Common myeloid progenitor, CD34-positive (primary cell): ENCODE measurements at regions not wholly inside any gene's neighbourhood (a gene's known extent, or its start where the extent isn't known, plus 50 kb on each side); places are given as distances from the start of the nearest gene placed in this dataset.
"Not testable (repeated sequence)": the region's sequence is repeated elsewhere in the genome, so short reads cannot be mapped to it uniquely, and the experiment has no call there.

Experiments used
- CTCF ChIA-PET: fragments of 350-600 bp; sonication (Branson Sonifier 250); formaldehyde crosslinking; loops from one replicate; lab custom pipeline; 2021; ENCODE audit warnings: antibody characterized with exemption; lab: Charles Lee
- POLR2A ChIA-PET: fragments of 350-600 bp; sonication (Branson Sonifier 250); formaldehyde crosslinking; loops from one replicate; lab custom pipeline; 2021; ENCODE audit warnings: antibody characterized with exemption; lab: Charles Lee
- DNase-seq, 3 donors: peaks; one replicate each; pipeline versions ENCODE4 v3.0.0 to v3.0.0-alpha.2; 2013
- H3K27ac ChIP-seq, 2 experiments: 1 replicate in 1 of 2; 2 replicates in 1 of 2; pipeline ENCODE4 v1.7.0; 2013; ENCODE audit warnings: inconsistent platforms in 2 of 2, low read length in 2 of 2, mild to moderate bottlenecking in 2 of 2, low read depth in 1 of 2, moderate library complexity in 1 of 2; ENCODE audit not compliant: severe bottlenecking in 2 of 2, insufficient read depth in 1 of 2, poor library complexity in 1 of 2
- H3K27me3 ChIP-seq, 5 experiments: replicated peaks in 2 of 5; 1 replicate in 3 of 5; 2 replicates in 2 of 5; pipeline versions ENCODE4 v1.6.1 to v1.7.0; 2013; ENCODE audit warnings: low read length in 4 of 5, mild to moderate bottlenecking in 2 of 5, moderate library complexity in 2 of 5, inconsistent platforms in 1 of 5; ENCODE audit not compliant: insufficient read depth in 5 of 5, control insufficient read depth in 4 of 5
- H3K36me3 ChIP-seq, 4 experiments: 1 replicate in 2 of 4; 2 replicates in 2 of 4; pipeline versions ENCODE4 v1.6.1 to v1.7.0; 2013; ENCODE audit warnings: low read length in 3 of 4, control low read depth in 1 of 4, mild to moderate bottlenecking in 1 of 4; ENCODE audit not compliant: control insufficient read depth in 4 of 4, insufficient read depth in 4 of 4
- H3K4me1 ChIP-seq, 4 experiments: 1 replicate in 3 of 4; 2 replicates in 1 of 4; pipeline versions ENCODE4 v1.6.1 to v1.7.1; 2013; ENCODE audit warnings: low read length in 3 of 4, mild to moderate bottlenecking in 3 of 4, control low read depth in 1 of 4, inconsistent platforms in 1 of 4, moderate library complexity in 1 of 4; ENCODE audit not compliant: control insufficient read depth in 4 of 4, insufficient read depth in 4 of 4; ENCODE audit errors: control extremely low read depth in 1 of 4
- H3K4me3 ChIP-seq, 7 experiments: 1 replicate in 4 of 7; 2 replicates in 3 of 7; pipeline versions ENCODE4 v1.5.1 to v1.7.0; 2013; ENCODE audit warnings: mild to moderate bottlenecking in 7 of 7, low read length in 6 of 7, moderate library complexity in 6 of 7, inconsistent platforms in 2 of 7, low read depth in 2 of 7, control low read depth in 1 of 7; ENCODE audit not compliant: insufficient read depth in 4 of 7, control insufficient read depth in 1 of 7; ENCODE audit errors: extremely low read depth in 1 of 7
- H3K9me3 ChIP-seq, 5 experiments: 1 replicate in 4 of 5; 2 replicates in 1 of 5; pipeline versions ENCODE4 v1.6.1 to v1.7.1; 2013; ENCODE audit warnings: low read length in 4 of 5, mild to moderate bottlenecking in 2 of 5, inconsistent platforms in 1 of 5, low read depth in 1 of 5, moderate library complexity in 1 of 5; ENCODE audit not compliant: control insufficient read depth in 4 of 5, insufficient read depth in 2 of 5; ENCODE audit errors: control extremely low read depth in 1 of 5
- WGBS: methylation state at CpG from one replicate; pipeline ENCODE4 v1.1.5; 2013; ENCODE audit not compliant: insufficient coverage; 5-methylcytosine and 5-hydroxymethylcytosine counted together

DNA sequence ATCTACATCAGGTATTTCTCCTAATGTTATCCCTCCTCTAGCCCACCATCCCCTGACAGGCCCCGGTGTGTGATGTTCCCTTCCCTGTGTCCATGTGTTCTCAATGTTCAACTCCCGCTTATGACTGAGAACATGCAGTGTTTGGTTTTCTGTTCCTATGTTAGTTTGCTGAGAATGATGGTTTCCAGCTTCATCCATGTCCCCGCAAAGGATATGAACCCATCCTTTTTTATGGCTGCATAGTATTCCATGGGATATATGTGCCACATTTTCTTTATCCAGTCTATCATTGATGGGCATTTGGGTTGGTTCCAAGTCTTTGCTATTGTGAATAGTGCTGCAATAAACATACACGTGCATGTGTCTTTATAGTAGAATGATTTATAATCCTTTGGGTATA, 68.1 kb upstream of the RGS7 start:
- peaks cover 3 to 16% (median 11%) of the 10 kb centered on the region in 5 experiments for H3K27me3 ChIP-seq
- H3K27ac ChIP-seq, CTCF ChIA-PET, H3K9me3 ChIP-seq, DNase-seq, POLR2A ChIA-PET, H3K4me3 ChIP-seq, H3K36me3 ChIP-seq: not testable (repeated sequence)
- no CpG with 5 or more reads among the region's 4 CpGs for WGBS
- H3K4me1 ChIP-seq: peaks cover 0 to 14% (median 4%) of the 10 kb centered on the region in 4 experiments

DNA sequence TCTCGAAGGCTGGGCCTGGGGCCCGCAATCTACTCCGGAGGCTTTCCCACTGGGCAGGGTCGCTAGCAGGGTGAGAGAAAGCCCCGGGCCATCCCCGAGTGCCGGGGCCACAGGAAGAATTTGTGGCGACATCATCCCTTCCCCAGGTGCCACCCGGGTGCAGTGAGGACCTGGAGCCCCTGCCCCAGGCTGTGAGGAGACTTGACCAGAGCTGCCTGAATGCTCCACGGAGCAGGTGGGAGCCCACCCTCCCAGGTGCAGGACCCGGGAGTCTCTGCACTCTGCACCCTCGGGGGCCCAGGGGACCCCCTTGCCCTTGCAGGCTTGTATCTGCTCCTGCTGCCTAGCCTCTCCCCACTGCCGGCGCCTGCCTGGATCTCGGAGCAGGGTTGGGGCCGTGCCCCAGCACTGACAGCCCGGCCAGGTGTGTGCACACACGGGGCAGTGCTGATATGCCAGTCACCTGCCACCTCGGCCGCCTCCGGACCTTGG, 67.5 kb upstream of the RGS7 start:
- peaks cover 3 to 16% (median 11%) of the 10 kb centered on the region in 5 experiments for H3K27me3 ChIP-seq
- ChIA-PET POLR2A (no interaction called here), CTCF (no interaction called here)
- no peaks in the 10 kb centered on the region for H3K9me3 ChIP-seq
- 37% methylated on average over 17 of the region's 21 CpGs for whole genome bisulfite sequencing
- DNase-seq: no peak
- H3K36me3 ChIP-seq: no peaks in the 10 kb centered on the region
- H3K4me1 ChIP-seq: peaks cover 0 to 14% (median 4%) of the 10 kb centered on the region in 4 experiments
- H3K4me3 ChIP-seq: peak overlapping the region; percentile 51 to 80 (median 57)
- no peak overlapping the region for H3K27ac ChIP-seq

- ChIA-PET POLR2A (no interaction called here), CTCF (no interaction called here)
- Histone ChIP-seq H3K27me3 (peaks cover 3 to 16% (median 11%) of the 10 kb centered on the region in 5 experiments), H3K4me3 (peak overlapping the region; percentile 51 to 80 (median 57)), H3K36me3 (no peaks in the 10 kb centered on the region), H3K27ac (no peak overlapping the region), H3K4me1 (peaks cover 0 to 14% (median 4%) of the 10 kb centered on the region in 4 experiments), H3K9me3 (no peaks in the 10 kb centered on the region)
- WGBS: 0% methylated on average over 51 of the region's 61 CpGs
- peak; percentile 32 to 73 (median 63) for DNase-seq
Measured at GRCh38 chr1:241423541-241424479, 66.8 kb upstream of the RGS7 start.

DNA sequence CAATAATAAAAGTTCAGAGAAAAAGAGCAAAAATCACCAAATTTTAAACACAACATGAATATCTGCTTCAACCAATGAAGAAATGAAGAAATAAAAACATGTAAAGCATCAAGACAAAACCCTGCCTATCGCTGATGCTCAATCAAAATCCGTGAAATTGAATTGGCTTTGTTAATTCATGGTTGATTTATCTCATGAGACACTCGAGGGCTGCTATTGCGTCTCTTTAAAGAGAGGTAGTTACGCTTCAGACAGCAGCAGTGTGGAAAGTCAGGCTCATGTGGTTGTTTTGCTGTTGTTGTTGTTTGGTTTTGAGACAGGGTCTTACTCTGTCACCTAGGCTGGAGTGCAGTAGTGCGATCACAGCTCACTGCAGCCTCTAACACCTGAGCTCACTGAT, 65.5 kb upstream of the RGS7 start:
- CTCF ChIA-PET: no interaction called here

DNA sequence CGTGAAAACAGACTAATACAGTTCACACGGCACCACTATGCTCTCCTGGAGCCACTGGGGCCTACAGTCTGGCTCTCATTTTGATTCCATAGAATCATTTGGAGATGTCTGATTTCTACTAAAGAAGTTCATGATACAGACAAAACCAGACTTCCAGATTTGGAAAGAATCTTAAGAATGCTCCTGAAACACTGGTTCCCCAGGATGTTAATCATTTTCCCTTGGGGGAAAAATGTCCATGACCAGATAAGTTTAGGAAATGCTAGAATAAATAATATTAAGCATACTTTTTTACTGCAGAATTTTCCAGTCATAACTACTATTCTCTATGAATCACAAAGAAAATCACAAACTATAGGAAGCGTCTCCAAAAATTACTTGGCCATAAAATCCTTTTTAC, 63.0 kb upstream of the RGS7 start:
- ChIA-PET CTCF (no interaction called here), POLR2A (no interaction called here)
- 100% methylated on average over 2 of the region's 3 CpGs for WGBS
- H3K4me3 ChIP-seq: no peak overlapping the region
- no peaks in the 10 kb centered on the region for H3K36me3 ChIP-seq
- DNase-seq: no peak
- no peaks in the 10 kb centered on the region for H3K9me3 ChIP-seq
- no peak overlapping the region for H3K27ac ChIP-seq
- peaks cover 3 to 14% (median 12%) of the 10 kb centered on the region in 5 experiments for H3K27me3 ChIP-seq
- peaks cover 0 to 14% (median 4%) of the 10 kb centered on the region in 4 experiments for H3K4me1 ChIP-seq

More for the DNA sequence above, 65.5 kb upstream of the RGS7 start:
- Histone ChIP-seq H3K9me3 (no peaks in the 10 kb centered on the region), H3K4me1 (peaks cover 0 to 14% (median 4%) of the 10 kb centered on the region in 4 experiments), H3K4me3 (no peak overlapping the region), H3K36me3 (no peaks in the 10 kb centered on the region), H3K27ac (no peak overlapping the region), H3K27me3 (peaks cover 3 to 16% (median 12%) of the 10 kb centered on the region in 5 experiments)
- POLR2A ChIA-PET: no interaction called here
- no peak for DNase-seq
- WGBS: 88% methylated on average over 3 of the region's 6 CpGs

GRCh38 chr1:241417258-241417657, 60.3 kb upstream of the RGS7 start:
- Histone ChIP-seq H3K4me1 (no peaks in the 10 kb centered on the region), H3K36me3 (no peaks in the 10 kb centered on the region), H3K9me3 (no peaks in the 10 kb centered on the region), H3K27ac (no peak overlapping the region), H3K27me3 (peaks cover 0 to 8% (median 3%) of the 10 kb centered on the region in 5 experiments), H3K4me3 (no peak overlapping the region)
- WGBS: 100% methylated on average over 1 of the region's 1 CpG
- no peak for DNase-seq
- ChIA-PET CTCF (no interaction called here), POLR2A (no interaction called here)

- ChIA-PET POLR2A (no interaction called here), CTCF (no interaction called here)
- Histone ChIP-seq H3K4me1 (no peaks in the 10 kb centered on the region), H3K36me3 (no peaks in the 10 kb centered on the region), H3K27me3 (peaks cover 0 to 3% (median 0%) of the 10 kb centered on the region in 5 experiments), H3K9me3 (no peaks in the 10 kb centered on the region), H3K4me3 (no peak overlapping the region), H3K27ac (no peak overlapping the region)
- WGBS: 95% methylated on average over 3 of the region's 3 CpGs
- DNase-seq: no peak
Measured at GRCh38 chr1:241413974-241414373, 57.0 kb upstream of the RGS7 start.
